ENCODE measurements at regions not wholly inside any gene's neighbourhood (a gene's known extent, or its start where the extent isn't known, plus 50 kb on each side); places are given as distances from the start of the nearest gene placed in this dataset.
"Not testable (repeated sequence)": the region's sequence is repeated elsewhere in the genome, so short reads cannot be mapped to it uniquely, and the experiment has no call there.

DNA sequence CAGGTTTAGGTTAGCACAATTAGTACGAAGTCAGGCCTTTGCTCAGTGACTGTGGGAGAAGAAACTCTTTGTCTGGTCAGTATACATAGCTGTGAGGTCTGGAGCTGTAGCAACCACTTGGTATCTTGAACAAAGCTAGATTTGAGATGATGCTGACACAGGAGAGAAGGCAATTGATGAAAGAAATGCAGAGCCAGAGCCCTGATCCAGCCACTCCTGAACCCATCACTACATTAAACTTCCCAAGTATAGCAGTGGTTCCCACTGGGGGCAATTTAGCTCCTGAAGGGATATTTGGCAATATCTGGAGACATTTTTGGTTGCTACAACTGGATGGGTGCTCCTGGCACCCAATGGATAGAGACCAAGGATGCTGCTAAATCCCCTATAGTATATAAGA is 143.9 kb upstream of the SPRED2 start:
- ATAC-seq (no peak), DNase-seq (no peak)
- Histone ChIP-seq H3K36me3 (no peaks in the 10 kb centered on the region), H3K9me3 (no peaks in the 10 kb centered on the region), H3K4me3 (no peak overlapping the region), H3K27ac (no peak overlapping the region), H3K27me3 (no peaks in the 10 kb centered on the region), H3K4me1 (peaks cover 0 to 7% of the 10 kb centered on the region in 2 donors)
- no peak for TF ChIP-seq POLR2A (IDR thresholded peaks at IDR 0.05)
- TF ChIP-seq, protein P1, sequence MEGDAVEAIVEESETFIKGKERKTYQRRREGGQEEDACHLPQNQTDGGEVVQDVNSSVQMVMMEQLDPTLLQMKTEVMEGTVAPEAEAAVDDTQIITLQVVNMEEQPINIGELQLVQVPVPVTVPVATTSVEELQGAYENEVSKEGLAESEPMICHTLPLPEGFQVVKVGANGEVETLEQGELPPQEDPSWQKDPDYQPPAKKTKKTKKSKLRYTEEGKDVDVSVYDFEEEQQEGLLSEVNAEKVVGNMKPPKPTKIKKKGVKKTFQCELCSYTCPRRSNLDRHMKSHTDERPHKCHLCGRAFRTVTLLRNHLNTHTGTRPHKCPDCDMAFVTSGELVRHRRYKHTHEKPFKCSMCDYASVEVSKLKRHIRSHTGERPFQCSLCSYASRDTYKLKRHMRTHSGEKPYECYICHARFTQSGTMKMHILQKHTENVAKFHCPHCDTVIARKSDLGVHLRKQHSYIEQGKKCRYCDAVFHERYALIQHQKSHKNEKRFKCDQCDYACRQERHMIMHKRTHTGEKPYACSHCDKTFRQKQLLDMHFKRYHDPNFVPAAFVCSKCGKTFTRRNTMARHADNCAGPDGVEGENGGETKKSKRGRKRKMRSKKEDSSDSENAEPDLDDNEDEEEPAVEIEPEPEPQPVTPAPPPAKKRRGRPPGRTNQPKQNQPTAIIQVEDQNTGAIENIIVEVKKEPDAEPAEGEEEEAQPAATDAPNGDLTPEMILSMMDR (IDR thresholded peaks at IDR 0.05 in 4 of 5, conservative IDR thresholded peaks at IDR 0.05 in 1 of 5): no peak
- intact Hi-C loops (cut with DNase I; ENCODE audit: low total_unique reads): loop anchor here (5.0 kb wide), 1 partner anchor 659 kb away; no protein-coding TSS in a partner anchor
- in situ Hi-C loops (cut with MboI; ENCODE audit: low sequenced_read_pairs in 4 of 4): loop anchor here in 1 of 4 donors (25.0 kb wide), 1 partner anchor 664 kb away; no protein-coding TSS in a partner anchor

DNA sequence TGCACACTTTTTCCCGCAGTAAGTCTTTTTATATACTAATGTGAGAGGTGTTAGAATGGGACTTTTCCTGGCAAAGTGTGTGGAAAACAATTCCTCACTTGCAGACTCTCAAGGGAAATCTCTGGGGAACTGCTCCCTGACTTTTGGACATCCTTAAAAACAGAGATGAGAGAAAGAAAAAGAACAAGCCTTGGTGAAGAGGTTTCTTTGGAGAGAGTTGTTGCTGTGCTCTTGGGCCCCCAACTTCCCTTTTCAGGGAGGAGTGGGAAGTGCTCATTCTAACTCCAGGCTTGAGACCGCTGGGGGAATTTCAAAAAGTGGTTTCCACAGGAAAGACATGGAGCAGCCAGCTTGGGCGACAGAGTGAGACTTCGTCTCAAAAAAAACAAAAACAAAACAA is 142.6 kb upstream of the SPRED2 start:
- Histone ChIP-seq H3K4me1 (peaks cover 0 to 7% of the 10 kb centered on the region in 2 donors), H3K27ac (peak overlapping the region in 3 of 4 donors; percentile 11 to 35 (median 18)), H3K4me3 (no peak overlapping the region), H3K9me3 (no peaks in the 10 kb centered on the region), H3K27me3 (no peaks in the 10 kb centered on the region), H3K36me3 (no peaks in the 10 kb centered on the region)
- intact Hi-C loops (cut with DNase I; ENCODE audit: low total_unique reads): loop anchor here (5.0 kb wide), 1 partner anchor 658 kb away; no protein-coding TSS in a partner anchor
- in situ Hi-C loops (cut with MboI; ENCODE audit: low sequenced_read_pairs in 4 of 4): loop anchor here in 3 of 4 donors (25.0 kb wide), 2 partner anchors 538 to 663 kb away; no protein-coding TSS in a partner anchor
- ATAC-seq (no peak), DNase-seq (no peak)
- TF ChIP-seq, protein P1 (IDR thresholded peaks at IDR 0.05 in 4 of 5, conservative IDR thresholded peaks at IDR 0.05 in 1 of 5): no peak
- TF ChIP-seq POLR2A (IDR thresholded peaks at IDR 0.05): no peak

DNA sequence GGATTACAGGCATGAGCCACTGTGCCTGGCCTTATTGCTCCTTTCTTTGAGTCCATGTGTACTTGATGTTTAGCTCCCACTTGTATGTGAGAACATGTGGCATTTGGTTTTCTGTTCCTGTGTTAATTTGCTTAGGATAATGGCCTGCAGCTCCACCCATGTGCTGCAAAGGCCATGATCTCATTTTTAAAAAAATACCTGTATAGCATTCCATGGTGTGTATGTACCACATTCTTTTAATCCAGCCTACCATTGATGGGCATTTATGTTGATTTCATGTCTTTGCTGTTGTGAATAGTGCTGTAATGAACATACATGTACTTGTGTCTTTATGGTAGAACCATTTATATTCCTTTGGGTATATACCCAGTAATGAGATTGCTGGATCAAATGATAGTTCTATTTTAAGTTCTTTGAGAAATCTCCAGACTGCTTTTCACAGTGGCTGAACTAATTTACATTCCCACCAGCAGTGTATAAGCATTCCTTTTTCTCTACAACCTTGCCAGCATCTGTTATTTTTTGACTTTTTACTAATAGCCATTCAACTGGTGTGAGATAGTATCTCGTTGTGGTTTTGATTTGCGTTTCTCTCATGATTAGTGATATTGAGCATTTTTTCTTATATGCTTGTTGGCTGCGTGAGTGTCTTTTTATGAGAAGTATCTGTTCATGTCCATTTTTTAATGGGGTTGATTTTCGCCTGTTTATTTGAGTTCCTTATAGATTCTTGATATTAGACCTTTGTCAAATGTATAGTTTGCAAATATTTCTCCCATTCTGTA is 136.4 kb upstream of the SPRED2 start:
- H3K4me1 ChIP-seq; H3K9me3 ChIP-seq; H3K4me3 ChIP-seq; H3K27ac ChIP-seq; DNase-seq; intact Hi-C loops (cut with DNase I; ENCODE audit: low total_unique reads); H3K27me3 ChIP-seq; ATAC-seq; H3K36me3 ChIP-seq: not testable (repeated sequence)
- in situ Hi-C loops (cut with MboI; ENCODE audit: low sequenced_read_pairs in 4 of 4): loop anchor here in 3 of 4 donors (25.0 kb wide), 2 partner anchors 532 to 657 kb away; no protein-coding TSS in a partner anchor

DNA sequence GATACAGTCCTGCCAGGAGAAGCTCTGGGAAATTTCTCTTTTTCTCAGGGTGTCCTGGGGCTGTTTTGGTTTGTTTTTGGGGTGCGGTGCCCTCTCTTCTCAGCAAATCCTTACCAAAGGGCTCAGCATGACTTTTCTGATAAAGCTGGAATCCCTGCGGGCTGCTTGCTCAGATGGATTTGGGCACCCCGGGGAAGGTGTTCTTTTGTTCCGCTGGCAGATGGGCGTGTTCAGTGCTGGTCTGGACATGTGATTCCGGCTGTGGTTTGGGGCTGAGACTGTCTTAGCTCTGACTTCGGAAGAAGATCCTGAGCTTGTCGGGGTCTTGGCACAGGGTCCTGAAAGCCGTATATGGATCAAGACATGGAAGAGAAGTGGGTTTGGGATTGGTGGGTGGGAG is 134.2 kb upstream of the SPRED2 start:
- DNase-seq (no peak), ATAC-seq (no peak)
- in situ Hi-C loops (cut with MboI; ENCODE audit: low sequenced_read_pairs in 4 of 4): loop anchor here in 3 of 4 donors (25.0 kb wide), 2 partner anchors 529 to 654 kb away; no protein-coding TSS in a partner anchor
- H3K4me3 ChIP-seq: no peak overlapping the region
- H3K27me3 ChIP-seq: no peaks in the 10 kb centered on the region
- intact Hi-C loops (cut with DNase I; ENCODE audit: low total_unique reads): no loop called here
- TF ChIP-seq POLR2A (IDR thresholded peaks at IDR 0.05): no peak
- TF ChIP-seq, protein P1 (IDR thresholded peaks at IDR 0.05 in 4 of 5, conservative IDR thresholded peaks at IDR 0.05 in 1 of 5): no peak
- no peaks in the 10 kb centered on the region for H3K36me3 ChIP-seq
- no peaks in the 10 kb centered on the region for H3K4me1 ChIP-seq
- H3K9me3 ChIP-seq: no peaks in the 10 kb centered on the region
- H3K27ac ChIP-seq: no peak overlapping the region

DNA sequence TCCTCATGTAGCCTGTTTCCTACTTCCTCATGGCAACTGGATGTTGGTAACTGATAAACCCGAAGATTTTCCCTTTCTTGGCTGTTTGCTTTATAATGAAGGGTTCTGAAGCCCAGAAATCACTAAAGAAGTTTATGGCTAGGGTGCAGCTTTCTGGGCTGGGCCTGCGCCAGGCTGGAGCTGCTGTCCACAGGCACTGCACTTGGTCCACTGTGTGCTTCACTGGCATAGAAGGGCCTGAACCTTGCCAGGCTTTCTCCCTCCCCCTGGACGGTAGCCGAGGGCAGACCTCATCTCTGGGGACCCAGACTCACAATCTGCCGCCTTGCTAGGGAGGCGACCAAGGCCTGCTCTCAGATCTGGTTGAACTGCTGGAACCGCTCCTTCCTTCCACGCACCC is 133.3 kb upstream of the SPRED2 start:
- no peak for TF ChIP-seq POLR2A (IDR thresholded peaks at IDR 0.05)
- TF ChIP-seq, protein P1 (IDR thresholded peaks at IDR 0.05 in 4 of 5, conservative IDR thresholded peaks at IDR 0.05 in 1 of 5): no peak

More for the DNA sequence above, 133.3 kb upstream of the SPRED2 start:
- no peak overlapping the region for H3K27ac ChIP-seq
- H3K4me3 ChIP-seq: no peak overlapping the region
- H3K36me3 ChIP-seq: no peaks in the 10 kb centered on the region
- intact Hi-C loops (cut with DNase I; ENCODE audit: low total_unique reads): no loop called here
- no peaks in the 10 kb centered on the region for H3K9me3 ChIP-seq
- DNase-seq: no peak
- no peak for ATAC-seq
- no peaks in the 10 kb centered on the region for H3K27me3 ChIP-seq
- in situ Hi-C loops (cut with MboI; ENCODE audit: low sequenced_read_pairs in 4 of 4): loop anchor here in 3 of 4 donors (25.0 kb wide), 2 partner anchors 528 to 653 kb away; no protein-coding TSS in a partner anchor
- H3K4me1 ChIP-seq: no peaks in the 10 kb centered on the region
